ENCODE measurements at regions not wholly inside any gene's neighbourhood (a gene's known extent, or its start where the extent isn't known, plus 50 kb on each side); places are given as distances from the start of the nearest gene placed in this dataset.

DNA sequence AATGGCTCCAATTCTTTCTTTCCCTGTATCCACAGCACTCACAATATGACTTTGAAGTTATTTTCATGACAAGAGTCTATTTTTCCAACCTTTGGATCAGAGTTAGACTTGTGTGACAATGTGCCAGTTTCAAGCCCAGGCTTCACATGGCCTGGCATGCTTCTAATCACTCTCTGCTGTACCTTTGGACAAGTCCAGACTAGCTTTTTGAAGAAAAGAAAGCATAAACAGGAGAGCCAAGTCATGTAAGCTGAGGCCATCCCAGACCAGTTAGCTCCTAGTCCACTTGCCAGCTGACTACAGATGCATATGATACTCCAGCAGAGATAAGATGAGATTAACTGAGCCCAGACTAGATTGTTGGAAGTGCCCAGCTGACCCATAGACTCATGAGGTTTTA is 513.6 kb upstream of the C9orf72 start:
- Histone ChIP-seq H3K9ac (ENCODE audit: low read length) (no peak overlapping the region), H3K27ac (ENCODE audit: low read depth, low read length) (no peak overlapping the region), H3K36me3 (ENCODE audit: control insufficient read depth in 1 of 2, insufficient read depth in 2 of 2, low read length in 2 of 2) (no peaks in the 10 kb centered on the region), H3K9me2 (ENCODE audit: insufficient read depth) (no peaks in the 10 kb centered on the region), H3K4me3 (replicated peaks in 1 of 2; ENCODE audit: low read depth in 1 of 2, low read length in 2 of 2) (no peak overlapping the region), H3K27me3 (ENCODE audit: insufficient read depth, low read length) (no peaks in the 10 kb centered on the region), H2AFZ (ENCODE audit: low read depth, low read length, poor library complexity, severe bottlenecking) (no peak overlapping the region), H3K4me2 (ENCODE audit: low read length) (no peak overlapping the region), H3K79me2 (ENCODE audit: insufficient read depth, low read length) (no peaks in the 10 kb centered on the region), H3K4me1 (ENCODE audit: control insufficient read depth in 1 of 2, insufficient read depth in 2 of 2, low read length in 2 of 2) (no peaks in the 10 kb centered on the region), H3K9me3 (ENCODE audit: control insufficient read depth in 1 of 2, insufficient read depth in 1 of 2, low read depth in 1 of 2, low read length in 2 of 2) (no peaks in the 10 kb centered on the region; a peak in 1 of 4 replicates), H4K20me1 (ENCODE audit: insufficient read depth) (no peaks in the 10 kb centered on the region)
- TF ChIP-seq YY1 (IDR thresholded peaks at IDR 0.05; ENCODE audit: extremely low read depth, insufficient replicate concordance, low read depth, low read length) (no peak), CBX3 (IDR thresholded peaks at IDR 0.05; ENCODE audit: low read depth) (no peak), CEBPB (IDR thresholded peaks at IDR 0.05; ENCODE audit: low read depth) (no peak), SRF (IDR thresholded peaks at IDR 0.05; ENCODE audit: low read depth) (no peak), JUND (IDR thresholded peaks at IDR 0.05) (no peak), MAX (IDR thresholded peaks at IDR 0.05) (no peak), EGR1 (IDR thresholded peaks at IDR 0.05; ENCODE audit: low read depth) (no peak), ELF1 (IDR thresholded peaks at IDR 0.05; ENCODE audit: borderline replicate concordance, low read depth) (no peak), POLR2A (IDR thresholded peaks at IDR 0.05; ENCODE audit: borderline replicate concordance, extremely low read depth, insufficient read depth, insufficient read length) (no peak), SP1 (IDR thresholded peaks at IDR 0.05; ENCODE audit: low read depth) (no peak)
- TF ChIP-seq, protein P1, sequence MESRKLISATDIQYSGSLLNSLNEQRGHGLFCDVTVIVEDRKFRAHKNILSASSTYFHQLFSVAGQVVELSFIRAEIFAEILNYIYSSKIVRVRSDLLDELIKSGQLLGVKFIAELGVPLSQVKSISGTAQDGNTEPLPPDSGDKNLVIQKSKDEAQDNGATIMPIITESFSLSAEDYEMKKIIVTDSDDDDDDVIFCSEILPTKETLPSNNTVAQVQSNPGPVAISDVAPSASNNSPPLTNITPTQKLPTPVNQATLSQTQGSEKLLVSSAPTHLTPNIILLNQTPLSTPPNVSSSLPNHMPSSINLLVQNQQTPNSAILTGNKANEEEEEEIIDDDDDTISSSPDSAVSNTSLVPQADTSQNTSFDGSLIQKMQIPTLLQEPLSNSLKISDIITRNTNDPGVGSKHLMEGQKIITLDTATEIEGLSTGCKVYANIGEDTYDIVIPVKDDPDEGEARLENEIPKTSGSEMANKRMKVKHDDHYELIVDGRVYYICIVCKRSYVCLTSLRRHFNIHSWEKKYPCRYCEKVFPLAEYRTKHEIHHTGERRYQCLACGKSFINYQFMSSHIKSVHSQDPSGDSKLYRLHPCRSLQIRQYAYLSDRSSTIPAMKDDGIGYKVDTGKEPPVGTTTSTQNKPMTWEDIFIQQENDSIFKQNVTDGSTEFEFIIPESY (IDR thresholded peaks at IDR 0.05; ENCODE audit: extremely low read depth, insufficient replicate concordance, low read length), result no peak
- RAD21 ChIA-PET (ENCODE audit: low non-redundant PET in 1 of 2, low total read pairs in 2 of 2, uncharacterized antibody in 2 of 2, unreplicated experiment in 2 of 2), result no interaction called here
- DNase-seq (ENCODE audit: low read depth, low spot score), result no peak
- CTCF ChIA-PET, result no interaction called here
- POLR2A ChIA-PET, result no interaction called here
- ATAC-seq, result no peak
- intact Hi-C loops (cut with micrococcal nuclease), result no loop called here
- no TSS peak for BruUV-seq (replicated peaks)
